ENCODE measurements at regions not wholly inside any gene's neighbourhood (a gene's known extent, or its start where the extent isn't known, plus 50 kb on each side); places are given as distances from the start of the nearest gene placed in this dataset.

GRCh38 chr4:31662951-31663350, 942.8 kb downstream of the PCDH7 start:
- Histone ChIP-seq H3K4me3 (ENCODE audit: insufficient read length, low read depth) (no peak overlapping the region), H3K9me3 (ENCODE audit: insufficient read depth, low read length) (no peaks in the 10 kb centered on the region), H3K4me1 (ENCODE audit: insufficient read depth, insufficient read length) (no peaks in the 10 kb centered on the region), H3K27me3 (ENCODE audit: insufficient read depth, insufficient read length) (no peaks in the 10 kb centered on the region), H3K36me3 (ENCODE audit: insufficient read depth, insufficient read length, low read length) (no peaks in the 10 kb centered on the region), H3K9ac (ENCODE audit: insufficient read length, low read depth) (no peak overlapping the region)
- TF ChIP-seq YY1 (IDR thresholded peaks at IDR 0.05; ENCODE audit: insufficient read depth, insufficient read length), result no peak
- DNase-seq (ENCODE audit: low read depth, low spot score), result no peak

- Histone ChIP-seq H3K4me1 (ENCODE audit: insufficient read depth, insufficient read length) (no peaks in the 10 kb centered on the region), H3K9me3 (ENCODE audit: insufficient read depth, low read length) (no peaks in the 10 kb centered on the region), H3K9ac (ENCODE audit: insufficient read length, low read depth) (no peak overlapping the region), H3K4me3 (ENCODE audit: insufficient read length, low read depth) (no peak overlapping the region), H3K36me3 (ENCODE audit: insufficient read depth, insufficient read length, low read length) (no peaks in the 10 kb centered on the region), H3K27me3 (ENCODE audit: insufficient read depth, insufficient read length) (no peaks in the 10 kb centered on the region)
- no peak for DNase-seq (ENCODE audit: low read depth, low spot score)
- no peak for TF ChIP-seq ZNF274 (IDR thresholded peaks at IDR 0.05; ENCODE audit: low read depth, low read length)
- TF ChIP-seq SUZ12 (IDR thresholded peaks at IDR 0.05; ENCODE audit: extremely low read depth, insufficient read depth, insufficient read length), result no peak
- no peak for TF ChIP-seq YY1 (IDR thresholded peaks at IDR 0.05; ENCODE audit: insufficient read depth, insufficient read length)
Observed at GRCh38 chr4:31667686-31668085, 947.5 kb downstream of the PCDH7 start.

- Histone ChIP-seq H3K4me3 (ENCODE audit: insufficient read length, low read depth) (no peak overlapping the region), H3K9me3 (ENCODE audit: insufficient read depth, low read length) (no peaks in the 10 kb centered on the region), H3K27me3 (ENCODE audit: insufficient read depth, insufficient read length) (no peaks in the 10 kb centered on the region), H3K4me1 (ENCODE audit: insufficient read depth, insufficient read length) (no peaks in the 10 kb centered on the region), H3K9ac (ENCODE audit: insufficient read length, low read depth) (no peak overlapping the region), H3K36me3 (ENCODE audit: insufficient read depth, insufficient read length, low read length) (no peaks in the 10 kb centered on the region)
- no peak for DNase-seq (ENCODE audit: low read depth, low spot score)
- TF ChIP-seq YY1 (IDR thresholded peaks at IDR 0.05; ENCODE audit: insufficient read depth, insufficient read length) (no peak), SUZ12 (IDR thresholded peaks at IDR 0.05; ENCODE audit: extremely low read depth, insufficient read depth, insufficient read length) (no peak), ZNF274 (IDR thresholded peaks at IDR 0.05; ENCODE audit: low read depth, low read length) (no peak)
Observed at GRCh38 chr4:31674313-31674947, 954.3 kb downstream of the PCDH7 start.

GRCh38 chr4:31678356-31678755, 958.2 kb downstream of the PCDH7 start:
- DNase-seq (ENCODE audit: low read depth, low spot score), result no peak
- Histone ChIP-seq H3K9ac (ENCODE audit: insufficient read length, low read depth) (no peak overlapping the region), H3K36me3 (ENCODE audit: insufficient read depth, insufficient read length, low read length) (no peaks in the 10 kb centered on the region), H3K27me3 (ENCODE audit: insufficient read depth, insufficient read length) (no peaks in the 10 kb centered on the region), H3K9me3 (ENCODE audit: insufficient read depth, low read length) (no peaks in the 10 kb centered on the region), H3K4me3 (ENCODE audit: insufficient read length, low read depth) (no peak overlapping the region), H3K4me1 (ENCODE audit: insufficient read depth, insufficient read length) (no peaks in the 10 kb centered on the region)
- no peak for TF ChIP-seq YY1 (IDR thresholded peaks at IDR 0.05; ENCODE audit: insufficient read depth, insufficient read length)
- no peak for TF ChIP-seq ZNF274 (IDR thresholded peaks at IDR 0.05; ENCODE audit: low read depth, low read length)
- TF ChIP-seq SUZ12 (IDR thresholded peaks at IDR 0.05; ENCODE audit: extremely low read depth, insufficient read depth, insufficient read length), result no peak

- DNase-seq (ENCODE audit: low read depth, low spot score), result no peak
- Histone ChIP-seq H3K9me3 (ENCODE audit: insufficient read depth, low read length) (no peaks in the 10 kb centered on the region), H3K36me3 (ENCODE audit: insufficient read depth, insufficient read length, low read length) (no peaks in the 10 kb centered on the region), H3K9ac (ENCODE audit: insufficient read length, low read depth) (no peak overlapping the region), H3K4me3 (ENCODE audit: insufficient read length, low read depth) (no peak overlapping the region), H3K27me3 (ENCODE audit: insufficient read depth, insufficient read length) (no peaks in the 10 kb centered on the region), H3K4me1 (ENCODE audit: insufficient read depth, insufficient read length) (no peaks in the 10 kb centered on the region)
- TF ChIP-seq ZNF274 (IDR thresholded peaks at IDR 0.05; ENCODE audit: low read depth, low read length) (no peak), SUZ12 (IDR thresholded peaks at IDR 0.05; ENCODE audit: extremely low read depth, insufficient read depth, insufficient read length) (no peak), YY1 (IDR thresholded peaks at IDR 0.05; ENCODE audit: insufficient read depth, insufficient read length) (no peak)
Observed at GRCh38 chr4:31682796-31683195, 962.6 kb downstream of the PCDH7 start.

- no peaks in the 10 kb centered on the region for H3K27me3 ChIP-seq (ENCODE audit: insufficient read depth, insufficient read length)
- H3K4me1 ChIP-seq (ENCODE audit: insufficient read depth, insufficient read length), result no peaks in the 10 kb centered on the region
- H3K9ac ChIP-seq (ENCODE audit: insufficient read length, low read depth), result no peak overlapping the region
- no peak for TF ChIP-seq SUZ12 (IDR thresholded peaks at IDR 0.05; ENCODE audit: extremely low read depth, insufficient read depth, insufficient read length)
- TF ChIP-seq YY1 (IDR thresholded peaks at IDR 0.05; ENCODE audit: insufficient read depth, insufficient read length), result no peak
- no peak for TF ChIP-seq ZNF274 (IDR thresholded peaks at IDR 0.05; ENCODE audit: low read depth, low read length)
- H3K9me3 ChIP-seq (ENCODE audit: insufficient read depth, low read length), result no peaks in the 10 kb centered on the region
- H3K36me3 ChIP-seq (ENCODE audit: insufficient read depth, insufficient read length, low read length), result no peaks in the 10 kb centered on the region
- DNase-seq (ENCODE audit: low read depth, low spot score), result no peak
- no peak overlapping the region for H3K4me3 ChIP-seq (ENCODE audit: insufficient read length, low read depth)
Observed at GRCh38 chr4:31687717-31688342, 967.7 kb downstream of the PCDH7 start.

GRCh38 chr4:31692399-31692940, 972.3 kb downstream of the PCDH7 start:
- Histone ChIP-seq H3K9ac (ENCODE audit: insufficient read length, low read depth) (no peak overlapping the region), H3K4me3 (ENCODE audit: insufficient read length, low read depth) (no peak overlapping the region), H3K4me1 (ENCODE audit: insufficient read depth, insufficient read length) (no peaks in the 10 kb centered on the region), H3K9me3 (ENCODE audit: insufficient read depth, low read length) (no peaks in the 10 kb centered on the region), H3K36me3 (ENCODE audit: insufficient read depth, insufficient read length, low read length) (no peaks in the 10 kb centered on the region), H3K27me3 (ENCODE audit: insufficient read depth, insufficient read length) (no peaks in the 10 kb centered on the region)
- DNase-seq (ENCODE audit: low read depth, low spot score), result no peak
- TF ChIP-seq YY1 (IDR thresholded peaks at IDR 0.05; ENCODE audit: insufficient read depth, insufficient read length), result no peak
- TF ChIP-seq SUZ12 (IDR thresholded peaks at IDR 0.05; ENCODE audit: extremely low read depth, insufficient read depth, insufficient read length), result no peak
- no peak for TF ChIP-seq ZNF274 (IDR thresholded peaks at IDR 0.05; ENCODE audit: low read depth, low read length)

All from NT2/D1 (cell line).